NCI-H82 treated with DMSO at 0.1 percent for 48 hours (cell line): ENCODE measurements at regions not wholly inside any gene's neighbourhood (a gene's known extent, or its start where the extent isn't known, plus 50 kb on each side); places are given as distances from the start of the nearest gene placed in this dataset.
"Not testable (repeated sequence)": the region's sequence is repeated elsewhere in the genome, so short reads cannot be mapped to it uniquely, and the experiment has no call there.

Experiments used
- DNase-seq: peaks from one replicate; lab custom pipeline; 2025; ENCODE audit not compliant: unreplicated experiment; lab: John Stamatoyannopoulos, UW

DNA sequence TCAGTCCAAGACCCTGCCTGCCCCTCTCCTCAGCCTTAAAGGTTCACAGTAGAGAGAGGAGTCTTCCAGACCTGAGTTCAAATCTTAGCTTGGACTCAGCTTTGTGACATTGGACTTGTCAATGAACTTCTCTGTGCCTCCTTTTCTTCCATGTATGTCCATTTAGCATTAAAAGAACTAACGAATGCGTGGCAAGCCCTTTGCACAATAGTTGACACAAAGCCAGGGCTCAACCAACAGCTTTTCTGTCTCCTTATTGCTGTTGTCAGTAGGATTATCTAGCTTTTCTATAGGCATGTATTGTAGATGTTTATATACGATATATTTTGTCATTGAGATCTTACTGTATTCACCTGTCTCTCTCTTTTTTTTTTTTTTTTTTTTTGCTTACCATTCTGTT lies 450.8 kb downstream of the PTPRU start:
- no peak for DNase-seq

- DNase-seq, result no peak
Observed at GRCh38 chr1:29686012-29686930, 449.9 kb downstream of the PTPRU start.

- no peak for DNase-seq
Observed at GRCh38 chr1:29685387-29685786, 449.1 kb downstream of the PTPRU start.

GRCh38 chr1:29684141-29684540 lies 447.8 kb downstream of the PTPRU start:
- DNase-seq, result no peak

DNA sequence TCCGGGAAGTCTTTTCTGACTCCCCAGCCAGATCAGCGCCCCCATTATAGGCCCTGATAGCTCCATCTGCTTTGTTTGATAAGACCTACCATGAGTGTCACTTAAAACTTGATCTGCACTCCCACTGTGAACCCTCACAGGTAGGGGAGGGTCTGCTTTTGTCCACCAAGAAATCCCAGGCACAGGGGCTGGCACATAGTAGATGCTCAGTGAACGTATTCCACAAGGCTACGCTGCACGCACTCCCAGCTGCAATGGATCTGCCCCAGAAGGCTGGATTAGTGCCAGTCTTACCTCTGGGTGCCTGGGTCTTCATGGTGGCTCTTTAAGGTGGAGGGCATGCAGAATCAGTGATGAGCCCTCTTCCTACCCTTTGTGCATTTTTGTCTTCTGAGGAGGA lies 447.1 kb downstream of the PTPRU start:
- DNase-seq, result no peak

DNA sequence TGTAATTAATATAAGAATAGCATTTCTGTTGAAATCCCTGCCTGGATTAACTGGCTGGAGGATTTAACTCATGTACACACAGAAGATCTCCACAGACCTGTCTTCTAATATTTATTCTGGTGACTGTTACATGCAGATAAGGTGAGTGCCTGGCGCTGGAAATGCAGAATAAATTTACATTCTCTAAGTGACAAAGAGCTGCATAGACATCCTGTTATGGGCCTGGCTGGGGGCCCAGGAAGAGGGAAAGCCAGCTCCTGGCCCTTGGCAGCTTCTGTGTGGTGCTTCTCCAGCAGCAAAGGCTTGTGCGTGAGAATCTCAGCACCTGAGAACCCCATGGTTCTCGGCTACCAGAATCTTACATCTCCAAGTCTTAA lies 446.6 kb downstream of the PTPRU start:
- DNase-seq, result peak; percentile 38

DNA sequence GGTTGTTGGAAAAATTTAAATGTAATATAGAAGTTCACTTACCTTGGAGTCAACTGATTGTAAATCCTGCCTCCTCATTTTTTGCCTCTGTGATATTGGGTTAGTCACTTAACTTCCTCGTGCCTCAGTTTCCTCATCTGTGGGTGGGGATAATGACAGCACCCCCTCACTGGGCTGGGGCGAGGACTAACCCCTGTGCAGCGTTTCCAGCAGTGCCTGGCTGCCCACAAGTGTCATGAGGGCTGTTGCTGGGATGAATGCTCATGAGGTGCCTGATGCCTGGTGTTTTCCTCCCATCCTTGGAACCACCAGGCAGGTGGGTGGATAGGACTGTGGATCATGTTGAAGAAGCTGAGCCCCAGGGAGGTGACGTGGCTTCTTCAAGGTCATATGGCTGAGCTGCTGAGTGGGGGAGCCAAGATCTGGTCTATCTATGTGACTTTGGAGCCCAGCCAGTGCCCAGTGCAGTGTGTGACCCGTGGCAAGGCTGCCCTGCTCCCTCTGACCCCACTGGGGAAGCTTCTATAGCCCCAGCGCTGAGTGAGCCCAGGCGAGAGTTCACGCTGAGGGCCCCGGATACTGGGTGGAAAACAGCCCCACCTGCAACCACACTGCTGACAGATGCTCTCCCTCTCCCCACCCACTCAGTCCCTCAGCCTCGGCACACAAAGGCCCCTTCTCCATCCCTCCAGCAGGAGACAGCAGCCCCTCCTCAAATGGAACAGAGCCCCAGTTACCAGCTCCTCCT lies 446.0 kb downstream of the PTPRU start:
- no peak for DNase-seq

DNA sequence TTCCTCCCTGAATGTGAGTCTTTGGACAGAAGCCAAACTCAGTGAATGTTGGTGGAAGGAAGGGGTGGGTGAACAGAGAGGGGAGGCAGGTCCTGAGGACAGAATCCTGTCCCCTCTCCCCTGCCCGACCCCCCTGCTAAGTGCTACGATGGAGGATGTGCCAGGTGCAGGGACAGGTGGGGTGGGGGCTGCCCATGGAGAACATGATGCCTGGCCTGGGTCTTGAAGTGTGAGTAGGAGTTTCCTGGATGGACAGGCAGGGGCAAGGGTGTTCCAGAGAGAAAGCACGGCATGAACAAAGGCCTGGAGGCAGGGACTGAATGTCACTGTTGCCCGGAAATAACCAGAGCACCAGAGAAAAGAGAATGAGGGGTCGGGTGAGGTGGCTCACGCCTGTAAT lies 445.1 kb downstream of the PTPRU start:
- not testable (repeated sequence) for DNase-seq

- DNase-seq, result no peak
Observed at GRCh38 chr1:29679828-29680558, 443.7 kb downstream of the PTPRU start.

DNA sequence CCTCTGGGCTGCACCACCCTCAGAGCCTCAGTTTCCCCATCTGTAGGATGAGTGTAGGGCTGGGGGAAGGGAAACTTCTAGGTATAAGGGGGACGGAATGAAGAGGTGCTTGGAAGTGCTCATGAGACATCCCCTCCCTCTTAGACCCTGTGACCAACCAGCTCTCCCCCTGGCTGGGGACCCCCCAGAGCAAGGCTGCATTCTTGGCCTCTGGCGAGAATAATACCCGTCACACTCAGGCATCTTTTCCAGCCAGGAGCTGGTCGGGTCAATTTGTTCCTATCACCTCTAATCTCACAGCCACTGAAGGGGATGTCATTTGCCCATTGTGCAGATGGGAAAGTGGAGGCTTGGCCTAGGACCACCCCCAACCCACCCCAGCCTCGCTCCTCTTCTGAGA lies 443.0 kb downstream of the PTPRU start:
- DNase-seq, result no peak

DNA sequence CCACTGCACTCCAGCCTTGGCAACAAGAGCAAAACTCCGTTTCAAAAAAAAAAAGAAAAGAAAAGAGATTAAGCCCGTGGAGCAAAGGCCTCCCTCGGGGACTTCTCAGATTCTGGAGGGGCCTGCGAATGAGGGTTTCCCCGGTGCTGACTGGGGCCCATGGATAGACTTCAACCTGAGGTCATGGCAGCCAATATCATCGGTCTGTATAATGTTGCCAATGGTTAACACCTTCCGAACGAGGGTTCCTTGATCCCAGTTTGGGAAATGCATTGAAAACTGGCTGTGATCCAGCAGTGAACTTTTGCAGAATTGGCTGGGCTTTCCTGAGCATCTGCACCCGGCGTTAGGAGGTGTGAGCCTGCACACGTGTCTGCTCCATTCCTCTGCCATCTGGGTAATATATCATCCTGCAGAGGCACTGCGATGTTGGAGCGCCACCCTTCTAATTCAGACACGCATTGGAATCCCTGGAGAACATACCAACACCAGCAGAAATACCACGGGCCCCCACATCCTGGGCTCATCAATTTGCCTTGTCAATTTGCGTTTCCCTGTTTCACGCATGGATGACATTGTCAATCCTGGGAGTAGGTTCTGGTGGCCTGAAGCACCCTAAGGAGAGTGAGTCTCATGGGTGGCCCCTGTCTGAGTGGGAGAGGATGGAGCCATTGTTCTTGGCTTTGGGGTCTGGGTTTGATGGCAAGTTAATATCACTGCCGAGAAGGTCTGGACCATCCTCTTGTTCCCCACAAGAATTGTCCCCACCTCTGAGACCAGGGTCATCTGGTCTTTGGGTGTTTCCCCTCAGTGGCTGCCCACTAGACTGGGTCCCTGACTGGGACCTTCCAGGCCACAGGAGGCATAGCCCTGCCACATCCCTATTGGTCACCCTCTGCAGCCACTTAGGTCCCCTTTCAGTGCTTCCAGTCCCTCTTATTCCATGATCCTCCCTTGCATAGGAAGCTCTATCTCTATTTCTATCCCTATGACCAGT lies 441.0 kb downstream of the PTPRU start:
- DNase-seq, result no peak

GRCh38 chr1:29676496-29676895 lies 440.2 kb downstream of the PTPRU start:
- DNase-seq, result no peak

GRCh38 chr1:29675481-29676263 lies 439.4 kb downstream of the PTPRU start:
- DNase-seq, result no peak

DNA sequence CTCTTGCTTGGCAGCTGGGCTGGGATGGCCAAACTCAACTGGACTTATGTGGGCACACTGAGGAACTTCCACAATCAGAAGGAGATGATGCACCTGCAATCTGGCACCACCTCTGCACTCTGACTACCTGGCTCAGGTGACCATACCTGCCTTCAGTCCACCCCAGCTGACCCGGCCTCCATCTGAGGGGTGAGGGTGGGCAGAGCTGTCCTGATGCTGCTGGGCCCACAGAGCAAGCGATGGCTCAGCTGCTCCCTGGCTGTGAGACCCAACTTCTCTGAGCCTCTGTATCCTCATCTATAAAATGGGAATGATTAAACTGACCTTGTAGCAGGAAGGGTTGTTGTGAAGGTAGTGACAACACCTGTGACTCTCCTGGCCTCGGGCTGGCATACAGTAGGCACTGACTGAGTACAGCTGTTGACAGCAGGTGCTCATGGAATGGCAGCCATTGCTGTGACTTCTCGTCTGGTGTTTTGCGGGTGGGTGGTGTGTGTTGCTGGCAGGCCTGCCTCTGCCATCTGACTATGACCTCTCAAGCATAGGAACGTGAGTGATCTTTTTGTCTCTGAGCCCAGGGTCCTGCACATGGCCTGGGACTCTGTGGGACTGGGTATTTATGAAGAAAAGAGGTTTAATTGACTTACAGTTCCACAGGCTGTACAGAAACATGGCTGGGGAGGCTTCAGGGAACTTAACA lies 438.5 kb downstream of the PTPRU start:
- DNase-seq, result no peak

DNA sequence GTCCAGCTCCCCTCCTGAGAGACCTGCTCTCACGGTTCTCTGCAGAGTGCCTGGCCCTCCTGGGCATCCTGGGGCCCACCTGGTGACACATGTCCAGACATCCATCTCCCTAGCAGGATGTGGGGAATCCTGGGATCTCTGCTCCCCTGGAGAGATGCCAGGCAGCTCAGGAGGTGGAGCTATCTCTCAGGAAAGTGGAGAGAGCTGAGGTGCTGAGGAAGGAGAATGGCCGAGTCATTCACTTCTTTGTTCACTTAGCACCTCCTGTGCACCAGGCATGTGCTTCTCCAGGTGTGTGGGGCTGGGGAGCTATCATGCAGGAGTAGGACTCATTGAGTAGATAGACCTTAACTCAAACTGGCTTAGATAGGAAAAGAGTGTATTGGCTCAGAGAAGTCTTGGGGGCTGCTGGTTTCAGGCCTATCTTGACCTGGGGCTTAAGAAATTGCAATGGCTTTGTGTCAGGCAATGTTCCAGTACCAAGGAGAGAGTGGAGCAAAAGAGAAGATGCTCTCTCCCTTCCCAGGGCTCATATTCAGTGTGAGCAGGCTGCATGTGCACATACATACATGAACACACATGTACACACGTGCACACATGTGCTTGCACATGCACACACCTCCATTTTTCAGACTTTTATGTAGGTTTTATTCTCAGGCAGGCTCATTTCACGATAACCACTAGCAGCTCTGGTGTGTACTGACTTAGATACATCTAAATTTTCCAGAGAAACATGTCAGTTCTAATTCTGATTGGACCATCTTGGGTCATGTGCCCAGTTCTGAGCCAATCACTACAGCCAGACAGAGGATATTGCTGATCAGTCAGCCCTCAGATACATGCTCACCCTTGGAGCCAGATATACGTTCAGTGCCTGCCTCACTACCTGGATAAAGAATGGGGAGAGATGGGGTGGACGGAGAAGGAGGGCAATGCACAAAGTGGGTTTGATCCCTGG lies 437.6 kb downstream of the PTPRU start:
- no peak for DNase-seq

DNA sequence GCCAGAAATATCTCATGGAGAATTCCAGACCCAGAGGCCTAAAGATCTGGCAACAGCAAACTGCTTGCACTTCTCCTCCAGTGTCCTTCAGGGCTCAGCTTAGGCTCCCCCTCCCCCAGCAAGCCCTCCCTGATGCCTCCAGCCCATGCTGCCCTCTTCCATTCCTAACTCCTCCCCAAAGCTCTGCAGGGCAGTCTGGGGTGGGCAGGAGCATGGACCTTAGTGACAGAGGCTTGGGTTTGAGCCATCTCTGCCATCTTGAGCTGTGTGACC lies 436.8 kb downstream of the PTPRU start:
- DNase-seq, result no peak

DNA sequence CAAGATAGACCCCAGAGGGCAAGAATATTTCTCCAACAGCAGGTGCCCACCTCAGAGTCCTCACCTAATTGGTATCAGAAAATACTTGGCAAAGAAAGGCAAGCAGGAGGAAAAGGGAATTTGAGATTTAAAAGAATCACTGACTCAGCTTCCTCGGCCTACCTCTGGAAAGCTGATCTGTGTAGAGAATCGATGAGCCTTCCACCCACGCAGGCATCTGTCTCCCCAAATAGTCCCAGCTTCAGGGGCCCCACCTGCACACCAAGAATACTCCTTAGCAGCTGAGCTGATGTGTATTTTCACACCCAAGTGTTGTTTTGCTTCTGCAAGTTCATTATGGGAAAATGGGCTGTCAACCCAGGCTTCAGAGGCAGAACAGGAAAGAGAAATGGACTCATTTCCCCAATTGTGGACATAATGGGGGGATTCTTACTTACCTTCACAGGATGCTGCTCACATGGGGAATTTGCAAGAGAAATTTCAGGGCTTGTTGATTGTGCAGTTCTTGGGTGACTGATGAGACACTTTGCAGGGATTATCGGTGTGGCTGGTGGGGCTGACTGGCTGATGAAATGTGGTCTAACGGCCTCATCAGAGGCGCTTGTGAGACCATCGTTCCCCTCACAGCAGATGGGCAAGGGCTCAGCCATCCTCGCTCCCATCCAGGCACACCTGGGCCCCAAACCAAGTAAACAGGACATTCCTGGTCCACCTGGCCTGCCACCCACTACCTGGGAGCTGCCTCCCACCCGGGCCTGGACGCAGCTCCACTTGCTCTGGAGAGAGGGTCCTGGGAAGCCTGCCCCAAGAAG lies 436.3 kb downstream of the PTPRU start:
- DNase-seq, result no peak
